HG03432 (cell line): ENCODE measurements at regions not wholly inside any gene's neighbourhood (a gene's known extent, or its start where the extent isn't known, plus 50 kb on each side); places are given as distances from the start of the nearest gene placed in this dataset.

ENCODE experiments used
- ATAC-seq: cut with Tn5 transposase; IDR thresholded peaks from one replicate; pipeline ENCODE4 v1.9.1; 2021; ENCODE audit warnings: mild to moderate bottlenecking, moderate library complexity; ENCODE audit not compliant: unreplicated experiment

DNA sequence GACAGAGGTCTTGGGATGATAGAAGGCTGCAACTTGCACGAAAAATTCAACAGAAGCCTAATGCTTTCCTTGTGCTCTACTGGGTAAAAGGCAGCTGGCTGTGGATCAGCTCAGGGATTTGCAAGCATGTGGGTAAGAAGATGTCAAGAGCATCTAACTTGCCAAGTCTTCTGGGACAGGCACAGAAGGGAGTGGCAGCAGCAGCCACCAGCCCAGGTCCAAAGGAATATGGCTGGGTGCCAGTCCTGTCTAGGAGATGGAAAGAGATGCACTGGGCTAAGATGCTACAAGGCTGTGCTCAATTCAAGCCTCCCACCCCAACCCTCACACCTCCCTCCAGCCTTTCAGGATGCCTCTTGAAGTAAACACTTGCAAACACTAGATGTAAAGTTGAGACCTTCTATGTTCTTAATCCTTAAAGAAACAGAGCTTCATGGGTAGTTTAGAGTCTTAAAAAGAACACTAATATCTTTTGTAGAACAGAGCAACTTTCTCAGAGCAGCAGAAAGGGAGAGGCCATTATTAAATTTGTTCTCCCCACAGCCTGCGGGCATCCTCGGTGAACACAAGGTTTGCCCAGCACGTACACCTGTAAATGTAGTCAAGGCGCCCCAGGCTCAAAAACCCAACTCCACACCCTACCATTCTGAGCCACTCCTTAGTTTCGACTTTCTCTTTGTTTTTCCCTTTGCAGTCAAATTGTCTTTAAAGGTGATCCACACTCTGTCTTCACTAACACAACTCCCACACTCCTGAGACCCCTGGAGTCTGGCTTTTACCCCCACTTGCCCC is 64.6 kb upstream of the BCAR3 start:
- no peak for ATAC-seq

DNA sequence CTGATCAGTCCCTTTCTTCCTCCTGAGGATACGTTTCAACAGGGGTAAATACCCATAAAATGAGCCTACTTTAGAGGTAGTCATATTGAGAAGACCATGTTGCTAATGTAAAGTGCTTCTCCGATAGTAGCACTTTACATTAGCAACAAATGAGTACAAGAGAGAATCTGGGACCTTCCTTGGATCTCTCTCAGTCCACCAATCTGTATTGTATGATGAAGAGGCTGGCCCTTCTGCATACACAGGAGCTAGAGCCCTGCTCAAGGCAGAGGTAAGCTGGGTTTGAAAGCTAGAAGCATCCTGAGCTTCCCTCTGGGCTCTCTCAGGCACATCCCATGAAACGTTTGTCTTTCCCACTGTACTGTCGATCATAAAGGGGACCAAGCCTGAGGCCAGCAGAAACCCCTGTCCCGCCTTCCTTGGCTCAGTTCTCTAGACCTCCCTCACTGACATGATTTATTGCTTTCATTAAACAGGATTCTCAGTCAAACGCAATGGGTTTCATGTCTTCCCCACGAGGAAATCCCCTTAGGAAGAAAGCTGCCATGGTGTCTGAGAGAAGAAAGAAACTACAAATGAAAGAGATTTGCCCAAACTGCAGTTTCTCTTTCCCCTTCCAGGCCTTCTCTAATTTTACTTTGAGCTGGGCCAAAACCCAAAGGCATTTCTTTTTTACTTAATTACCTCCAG is 62.8 kb upstream of the BCAR3 start:
- peak; percentile 64 for ATAC-seq

DNA sequence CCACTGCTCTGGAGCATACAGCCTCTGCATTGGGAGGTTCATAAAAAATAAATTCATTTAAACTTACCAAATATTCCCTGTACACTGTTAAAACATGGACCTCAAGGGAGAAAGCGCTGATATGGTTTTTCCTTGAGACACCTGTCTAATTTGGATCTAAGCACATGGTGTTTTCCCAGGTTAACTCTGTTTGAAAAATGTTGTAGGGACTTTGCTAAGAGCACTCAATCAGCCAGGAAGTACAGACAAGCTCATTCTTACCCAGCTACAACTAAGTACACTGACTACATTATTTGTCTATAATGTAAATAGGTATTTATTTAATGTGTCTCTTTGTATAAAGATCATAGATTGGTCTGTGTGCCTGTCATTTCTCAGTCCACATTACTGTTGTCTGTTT is 61.8 kb upstream of the BCAR3 start:
- ATAC-seq: no peak

DNA sequence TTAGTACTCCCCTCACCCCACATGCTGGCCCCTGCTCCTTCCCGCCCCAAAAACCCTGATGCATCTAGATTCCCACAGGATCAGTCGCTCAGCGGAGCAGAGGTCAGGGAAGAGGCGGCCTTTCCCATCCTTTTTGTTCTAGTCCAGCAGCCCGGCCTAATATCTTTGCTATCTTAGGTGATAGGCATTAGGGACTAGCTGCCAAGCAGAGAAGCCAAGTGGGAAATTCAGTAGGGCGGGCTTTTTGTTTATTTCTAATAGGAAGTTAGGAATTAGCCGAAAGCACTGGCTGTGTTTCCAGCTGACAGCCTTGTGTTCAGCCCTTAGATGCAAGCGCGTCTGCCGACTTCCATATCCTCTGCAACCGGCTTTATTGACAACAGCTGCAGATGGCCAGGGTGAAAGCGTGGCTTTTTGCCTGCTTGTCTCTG is 59.0 kb upstream of the BCAR3 start:
- ATAC-seq: no peak

DNA sequence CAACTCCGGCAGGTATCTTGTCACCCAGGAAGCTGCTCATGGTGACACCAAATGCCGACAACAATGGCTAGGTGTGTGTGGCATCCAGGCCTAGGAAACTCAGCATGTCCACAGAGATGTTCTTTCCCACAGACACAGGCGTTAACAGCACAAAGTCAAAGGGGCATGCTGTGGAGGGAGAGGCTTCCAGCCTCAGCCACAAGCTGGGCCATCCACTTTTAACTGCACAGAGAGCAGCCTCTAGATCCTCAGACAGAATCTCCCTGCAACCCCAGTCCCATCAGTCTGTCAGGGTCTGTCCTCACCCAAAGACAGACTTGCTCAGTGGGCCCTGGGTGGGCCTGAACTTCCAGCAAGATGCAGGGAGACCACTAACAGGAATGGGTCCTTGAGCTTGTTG is 58.5 kb upstream of the BCAR3 start:
- ATAC-seq: no peak

DNA sequence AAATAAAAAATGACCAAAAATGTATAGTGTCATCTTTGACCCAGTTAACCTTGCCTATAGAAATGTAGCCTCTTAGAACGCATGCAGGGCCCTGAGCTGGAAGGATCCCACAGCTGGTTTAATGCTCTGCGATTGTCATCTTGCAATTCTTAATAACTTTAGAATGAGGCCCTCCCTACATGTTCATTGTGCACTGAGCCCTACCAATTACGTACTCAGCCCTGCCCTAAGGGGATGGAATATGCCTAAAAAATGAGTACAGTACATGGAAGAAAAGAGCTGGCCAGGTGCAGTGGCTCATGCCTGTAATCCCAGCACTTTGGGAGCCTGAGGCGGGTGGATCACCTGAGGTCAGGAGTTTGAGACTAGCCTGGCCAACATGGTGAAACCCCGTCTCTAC is 57.8 kb upstream of the BCAR3 start:
- ATAC-seq: no peak

DNA sequence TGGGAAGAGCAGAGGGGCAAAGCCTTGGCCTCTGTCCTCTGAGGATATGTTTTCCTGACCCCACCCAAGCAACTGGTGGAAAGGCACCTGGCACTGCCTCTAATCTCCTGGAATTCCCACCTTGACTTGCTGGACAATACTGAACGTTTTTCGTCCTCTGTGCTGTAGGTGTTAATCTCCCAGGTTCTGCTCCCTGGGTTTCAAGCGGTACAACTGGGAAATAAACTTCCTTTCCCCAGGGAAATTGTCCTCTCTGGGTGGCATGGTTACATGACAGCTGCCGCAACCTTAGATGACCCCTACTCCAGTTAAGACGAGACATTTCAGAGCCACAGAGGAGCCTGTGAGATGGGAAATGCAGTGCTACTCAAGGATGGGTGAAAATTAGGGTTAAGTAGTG is 57.3 kb upstream of the BCAR3 start:
- ATAC-seq: no peak

DNA sequence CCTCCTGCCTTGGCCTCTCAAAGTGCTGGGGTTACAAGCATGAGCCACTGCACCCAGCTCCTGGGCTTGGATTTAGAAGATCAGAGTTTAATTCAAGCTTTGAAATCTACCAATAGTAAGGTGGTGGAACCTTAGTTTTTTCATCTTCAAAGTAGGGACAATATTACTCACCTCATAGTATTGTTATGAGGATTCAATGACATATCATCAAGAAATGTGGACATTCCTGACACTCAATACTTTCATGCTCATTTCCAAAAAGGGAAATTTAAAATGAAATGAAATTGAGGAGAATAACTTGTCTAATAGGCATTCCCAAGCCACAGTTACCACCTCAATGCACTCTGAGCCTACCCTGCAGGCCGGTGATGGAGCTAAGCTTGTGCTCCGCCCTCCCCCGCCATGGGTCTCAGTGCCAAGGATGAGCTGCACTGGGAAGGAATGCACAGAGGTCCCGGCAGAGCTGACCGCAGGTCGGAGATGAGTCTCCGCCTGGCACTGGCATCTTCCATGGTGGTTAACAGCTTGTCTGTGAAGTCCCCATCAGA is 56.5 kb upstream of the BCAR3 start:
- no peak for ATAC-seq

DNA sequence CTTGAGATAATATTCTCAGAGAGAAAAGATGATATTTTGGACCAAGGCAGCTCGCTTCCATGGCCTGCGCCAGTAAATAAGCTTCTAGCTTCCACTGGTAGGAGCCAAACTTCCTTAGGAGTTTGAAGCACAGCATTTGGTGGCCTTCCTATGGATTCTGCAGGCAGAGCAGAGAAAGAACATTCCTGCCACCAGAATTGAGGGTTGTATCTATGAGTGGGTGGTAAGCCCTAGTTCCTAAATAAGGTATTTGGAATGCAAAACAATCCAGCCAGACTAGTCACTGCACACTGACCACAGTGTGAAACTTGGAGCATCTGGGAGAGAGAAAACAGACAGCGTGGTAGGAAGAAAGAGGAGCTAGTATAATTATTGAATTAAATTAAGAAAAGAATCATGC is 54.1 kb upstream of the BCAR3 start:
- no peak for ATAC-seq

DNA sequence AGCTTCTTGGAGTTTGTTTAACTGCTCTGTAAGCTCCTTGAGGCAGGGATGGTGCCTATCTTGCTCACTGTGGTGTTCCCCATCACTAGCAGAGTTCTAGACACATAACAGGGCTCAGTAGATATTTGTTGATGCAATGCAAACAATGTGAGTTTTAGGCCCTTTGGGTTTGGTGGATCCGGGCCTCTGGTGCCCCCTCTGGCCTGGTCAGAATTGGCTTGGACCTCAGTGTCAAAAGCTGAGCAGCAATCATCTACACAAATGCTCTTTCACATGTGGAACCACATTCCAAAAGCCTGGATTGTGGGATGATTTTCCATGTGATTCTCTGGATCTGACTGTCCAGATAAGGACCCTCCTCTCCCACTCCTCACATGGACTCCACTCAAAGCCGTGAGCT is 53.4 kb upstream of the BCAR3 start:
- ATAC-seq: no peak

DNA sequence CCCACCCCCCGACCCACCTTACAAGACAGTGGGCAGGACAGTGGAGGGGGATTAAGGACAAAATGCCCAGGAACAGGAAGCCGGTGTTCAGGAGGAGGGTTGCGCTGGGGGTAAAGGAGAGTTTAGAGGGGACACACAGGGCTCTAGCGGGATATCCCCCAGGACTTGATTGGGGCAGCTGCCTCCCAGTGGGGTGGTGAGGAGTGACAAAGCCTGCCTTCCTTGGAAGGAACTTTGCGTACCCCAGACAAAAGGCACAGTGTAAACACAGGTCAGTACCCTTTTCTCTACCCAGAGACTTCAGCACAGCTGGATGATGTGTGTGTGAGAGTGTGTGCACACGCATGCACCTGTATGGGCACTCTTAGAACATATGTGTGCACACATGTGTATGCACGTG is 51.7 kb upstream of the BCAR3 start:
- ATAC-seq: no peak

DNA sequence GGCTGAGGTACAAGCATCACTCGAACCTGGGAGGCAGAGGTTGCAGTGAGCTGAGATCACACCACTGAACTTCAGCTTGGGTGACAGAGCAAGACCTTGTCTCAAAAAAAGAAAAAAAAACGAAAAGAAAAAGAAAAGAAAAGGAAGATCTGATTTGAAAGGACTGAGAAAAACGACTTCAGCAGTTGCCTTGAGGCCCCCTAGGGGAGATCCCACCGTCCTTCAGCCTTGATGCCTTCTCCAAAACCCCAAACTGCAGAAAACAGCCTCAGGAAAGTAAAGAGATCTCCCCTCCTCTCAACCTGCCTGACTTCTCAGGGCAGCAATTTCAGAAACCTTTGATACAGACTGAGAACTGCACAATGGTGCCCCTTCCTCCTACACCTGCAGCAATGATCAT is 50.9 kb upstream of the BCAR3 start:
- ATAC-seq: no peak
